GM20000 (cell line): ENCODE measurements at regions not wholly inside any gene's neighbourhood (a gene's known extent, or its start where the extent isn't known, plus 50 kb on each side); places are given as distances from the start of the nearest gene placed in this dataset.

Experiments used
- DNase-seq: peaks from one replicate; pipeline ENCODE4 v3.0.0; 2012; ENCODE audit warnings: low spot score
- CTCF ChIP-seq: IDR thresholded peaks from 2 replicates; pipeline ENCODE4 v1.5.1; 2012; ENCODE audit warnings: mild to moderate bottlenecking, control low read depth; ENCODE audit errors: extremely low read depth, missing control alignments

GRCh38 chr11:80362563-80363340, 921.9 kb upstream of the TENM4 start:
- no peak for TF ChIP-seq CTCF
- no peak for DNase-seq

GRCh38 chr11:80355251-80355650, 914.4 kb upstream of the TENM4 start:
- TF ChIP-seq CTCF = no peak
- no peak for DNase-seq

- no peak for TF ChIP-seq CTCF
- no peak for DNase-seq
These were observed 909.7 kb upstream of the TENM4 start for GRCh38 chr11:80350541-80350940.

- no peak for TF ChIP-seq CTCF
- no peak for DNase-seq
These were observed 909.2 kb upstream of the TENM4 start for GRCh38 chr11:80349997-80350396.

GRCh38 chr11:80346353-80347059, 905.7 kb upstream of the TENM4 start:
- DNase-seq = no peak

GRCh38 chr11:80343436-80343835, 902.6 kb upstream of the TENM4 start:
- DNase-seq = no peak
- TF ChIP-seq CTCF = no peak

More at GRCh38 chr11:80346353-80347059, 905.7 kb upstream of the TENM4 start:
- TF ChIP-seq CTCF = no peak

- TF ChIP-seq CTCF = no peak
- DNase-seq = no peak
These were observed 897.4 kb upstream of the TENM4 start for GRCh38 chr11:80338231-80338630.
